Activated CD8-positive, alpha-beta T cell treated with anti-CD3 and anti-CD28 coated beads for 36 hours (primary cell): ENCODE measurements at regions not wholly inside any gene's neighbourhood (a gene's known extent, or its start where the extent isn't known, plus 50 kb on each side); places are given as distances from the start of the nearest gene placed in this dataset.

ENCODE experiments used
- ATAC-seq: fragments of 200-7000 bp; cut with Tn5 transposase; one replicate; pipeline ENCODE4 v1.10.0; 2021; ENCODE audit warnings: mild to moderate bottlenecking, moderate library complexity
- CTCF ChIA-PET: fragments of 350-600 bp; sonication (Branson Sonifier 250); formaldehyde crosslinking; loops from one replicate; lab custom pipeline; 2021; ENCODE audit warnings: antibody characterized with exemption; lab: Charles Lee
- POLR2A ChIA-PET: fragments of 350-600 bp; sonication (Branson Sonifier 250); formaldehyde crosslinking; loops from one replicate; lab custom pipeline; 2021; ENCODE audit warnings: antibody characterized with exemption; lab: Charles Lee
- DNase-seq: peaks from one replicate; pipeline ENCODE4 v3.0.0-alpha.2; 2020
- H3K27ac Mint-ChIP-seq: one replicate; pipeline ENCODE4 v1.8.0; 2021; ENCODE audit warnings: mild to moderate bottlenecking, mixed read lengths
- H3K27me3 Mint-ChIP-seq: one replicate; pipeline ENCODE4 v1.8.0; 2021; ENCODE audit warnings: mixed read lengths
- H3K36me3 Mint-ChIP-seq: one replicate; pipeline ENCODE4 v1.8.0; 2021; ENCODE audit warnings: low read depth, mixed read lengths
- H3K4me1 Mint-ChIP-seq: one replicate; pipeline ENCODE4 v1.8.0; 2021; ENCODE audit warnings: low read depth, mixed read lengths
- H3K4me3 Mint-ChIP-seq: one replicate; pipeline ENCODE4 v1.8.0; 2021; ENCODE audit warnings: mild to moderate bottlenecking, moderate library complexity, mixed read lengths
- H3K9me3 Mint-ChIP-seq: one replicate; pipeline ENCODE4 v1.8.0; 2021; ENCODE audit warnings: mixed read lengths
- CTCF ChIP-seq: fragments of 200-600 bp; IDR thresholded peaks from one replicate; pipeline ENCODE4 v1.8.0; 2022; ENCODE audit warnings: antibody characterized with exemption, mild to moderate bottlenecking
- intact Hi-C: fragments of 100-400 bp; cut with micrococcal nuclease; formaldehyde crosslinking; loops from one replicate; pipeline ENCODE4 v1.10.0; 2022

GRCh38 chr9:80401243-80401642 lies 829.5 kb downstream of the TLE4 start:
- no peaks in the 10 kb centered on the region for H3K4me1 Mint-ChIP-seq
- intact Hi-C loops: no loop called here
- no peaks in the 10 kb centered on the region for H3K9me3 Mint-ChIP-seq
- DNase-seq (no peak), ATAC-seq (no peak)
- no peak overlapping the region for H3K27ac Mint-ChIP-seq
- no peaks in the 10 kb centered on the region for H3K36me3 Mint-ChIP-seq
- TF ChIP-seq CTCF: no peak
- CTCF ChIA-PET: no interaction called here
- no peaks in the 10 kb centered on the region for H3K27me3 Mint-ChIP-seq
- H3K4me3 Mint-ChIP-seq: no peak overlapping the region
- POLR2A ChIA-PET: no interaction called here

- Mint-ChIP-seq H3K4me3 (no peak overlapping the region), H3K4me1 (no peaks in the 10 kb centered on the region), H3K36me3 (no peaks in the 10 kb centered on the region), H3K9me3 (no peaks in the 10 kb centered on the region), H3K27me3 (no peaks in the 10 kb centered on the region), H3K27ac (no peak overlapping the region)
- ATAC-seq: no peak
- TF ChIP-seq CTCF: no peak
- POLR2A ChIA-PET: no interaction called here
- no peak for DNase-seq
- intact Hi-C loops: no loop called here
- CTCF ChIA-PET: no interaction called here
Measured at GRCh38 chr9:80400624-80401230, 829.0 kb downstream of the TLE4 start.

GRCh38 chr9:80399606-80400005 lies 827.8 kb downstream of the TLE4 start:
- Mint-ChIP-seq H3K27ac (no peak overlapping the region), H3K4me1 (no peaks in the 10 kb centered on the region), H3K4me3 (no peak overlapping the region), H3K9me3 (no peaks in the 10 kb centered on the region), H3K27me3 (no peaks in the 10 kb centered on the region), H3K36me3 (no peaks in the 10 kb centered on the region)
- ChIA-PET CTCF (no interaction called here), POLR2A (no interaction called here)
- DNase-seq (no peak), ATAC-seq (no peak)
- no peak for TF ChIP-seq CTCF
- intact Hi-C loops: no loop called here

GRCh38 chr9:80387828-80388227 lies 816.1 kb downstream of the TLE4 start:
- ChIA-PET POLR2A (no interaction called here), CTCF (no interaction called here)
- Mint-ChIP-seq H3K27me3 (no peaks in the 10 kb centered on the region), H3K36me3 (no peaks in the 10 kb centered on the region), H3K9me3 (peaks cover 4% of the 10 kb centered on the region), H3K4me1 (no peaks in the 10 kb centered on the region), H3K27ac (no peak overlapping the region), H3K4me3 (no peak overlapping the region)
- DNase-seq (no peak), ATAC-seq (no peak)
- TF ChIP-seq CTCF: no peak
- intact Hi-C loops: no loop called here

- no peak for TF ChIP-seq CTCF
- ATAC-seq (no peak), DNase-seq (no peak)
- Mint-ChIP-seq H3K9me3 (peaks cover 1% of the 10 kb centered on the region), H3K4me1 (no peaks in the 10 kb centered on the region), H3K4me3 (no peak overlapping the region), H3K27me3 (no peaks in the 10 kb centered on the region), H3K27ac (no peak overlapping the region), H3K36me3 (no peaks in the 10 kb centered on the region)
- intact Hi-C loops: no loop called here
- ChIA-PET CTCF (no interaction called here), POLR2A (no interaction called here)
Measured at GRCh38 chr9:80385246-80385645, 813.5 kb downstream of the TLE4 start.
